ENCODE measurements at regions not wholly inside any gene's neighbourhood (a gene's known extent, or its start where the extent isn't known, plus 50 kb on each side); places are given as distances from the start of the nearest gene placed in this dataset.
A peak's percentile ranks its signal among the peaks of the same experiment; 100 is the strongest.

DNA sequence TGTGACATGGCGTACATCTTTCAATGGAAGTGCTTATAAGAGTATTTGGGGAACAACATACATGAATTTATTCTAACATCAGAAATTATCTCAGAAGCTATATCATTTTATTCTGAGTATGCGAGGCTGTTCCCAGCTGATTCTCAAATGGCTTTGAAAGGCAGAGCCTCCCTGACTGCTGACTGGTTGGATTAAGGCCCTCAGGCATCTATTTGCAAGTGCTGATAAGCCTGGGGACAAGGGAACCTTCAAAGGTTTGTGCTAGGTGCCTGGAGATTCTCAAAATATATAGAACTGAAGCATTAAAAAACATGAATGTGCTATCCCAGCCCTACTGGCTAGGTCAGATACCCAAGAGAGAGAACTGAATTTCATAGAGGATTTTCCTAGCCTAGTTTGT lies 235.1 kb downstream of the LURAP1L start:
- Histone ChIP-seq H4K20me1 (ENCODE audit: insufficient read depth) (no peaks in the 10 kb centered on the region), H3K27me3 (replicated peaks; ENCODE audit: insufficient read depth) (no peaks in the 10 kb centered on the region), H3K79me2 (ENCODE audit: insufficient read depth) (no peaks in the 10 kb centered on the region), H3K4me3 (no peak overlapping the region), H3K27ac (no peak overlapping the region), H3K4me1 (ENCODE audit: insufficient read depth) (peaks cover 10% of the 10 kb centered on the region), H3K9ac (no peak overlapping the region), H2AFZ (no peak overlapping the region), H3F3A (ENCODE audit: insufficient read depth) (0 out of 2 replicates have a peak, but pooled peaks cover 4% of the 10 kb centered on the region), H3K9me2 (ENCODE audit: insufficient read depth) (peaks cover 3% of the 10 kb centered on the region; the same call in 1 of the 2 replicates), H3K36me3 (ENCODE audit: low read depth) (no peaks in the 10 kb centered on the region), H3K4me2 (ENCODE audit: unreplicated experiment) (no peak overlapping the region), H3K9me3 (ENCODE audit: low read depth) (no peaks in the 10 kb centered on the region)
- in situ Hi-C loops (cut with MboI) = no loop called here
- no peak for DNase-seq
- 85 to 98% methylated on average over 2 of the region's 2 CpGs for WGBS, 2 experiments (ENCODE audit: low coverage in 1 of 2, low lambda C conversion rate in 2 of 2, missing lambda C conversion rate in 2 of 2)
- TF ChIP-seq EZH2 (IDR thresholded peaks at IDR 0.05; ENCODE audit: insufficient read depth, poor library complexity, severe bottlenecking) = no peak
- TF ChIP-seq EZH2phosphoT487 (IDR thresholded peaks at IDR 0.05; ENCODE audit: insufficient read depth, low read depth) = no peak

DNA sequence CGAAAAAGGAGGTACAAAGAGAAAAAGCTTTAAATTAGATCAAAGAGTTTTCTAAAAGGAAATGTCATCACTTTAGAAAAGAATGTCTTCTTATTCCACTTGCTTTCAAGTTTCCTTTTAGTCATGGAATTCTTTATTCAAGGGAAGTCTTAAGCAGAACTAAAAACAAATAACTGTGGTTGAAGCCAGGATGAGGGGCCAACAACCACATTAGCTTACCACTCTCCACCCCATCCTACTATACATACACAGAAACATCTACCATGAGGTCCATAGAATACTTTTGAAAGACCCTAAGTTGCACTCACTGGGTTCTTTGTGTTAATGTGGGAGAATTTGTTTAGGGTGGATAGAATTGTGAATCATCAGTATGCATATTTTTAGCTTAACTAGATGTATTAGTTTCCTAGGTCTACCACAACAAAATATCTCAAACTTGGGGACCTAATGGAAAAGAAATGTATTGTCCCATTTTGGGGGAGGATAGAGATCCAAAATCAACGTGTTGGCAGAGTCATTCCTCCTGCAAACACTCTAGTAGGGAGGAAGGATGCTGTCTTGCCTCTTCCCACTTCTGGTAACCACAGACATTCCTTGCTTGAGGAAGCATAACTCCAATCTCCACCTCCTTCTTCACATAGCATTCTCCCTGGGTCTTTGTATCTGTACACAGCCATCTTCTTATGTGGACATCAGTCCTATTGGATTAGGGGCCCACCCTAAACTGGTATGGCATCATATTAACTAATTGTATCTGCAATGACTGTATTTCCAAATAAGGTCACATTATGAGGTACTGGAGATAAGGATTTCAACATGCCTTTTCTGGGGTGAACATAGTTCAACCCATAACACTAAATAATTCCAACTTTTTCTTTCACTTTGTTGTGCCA lies 239.4 kb downstream of the LURAP1L start:
- Histone ChIP-seq H3K27me3 (replicated peaks; ENCODE audit: insufficient read depth) (no peaks in the 10 kb centered on the region), H3K27ac (peak overlapping the region; percentile 13; the same call in 1 of the 2 replicates), H3K36me3 (ENCODE audit: low read depth) (no peaks in the 10 kb centered on the region), H3K4me3 (no peak overlapping the region), H3K9me3 (ENCODE audit: low read depth) (no peaks in the 10 kb centered on the region), H2AFZ (peak overlapping the region; percentile 39; the same call in 1 of the 2 replicates), H3K79me2 (ENCODE audit: insufficient read depth) (no peaks in the 10 kb centered on the region), H3K9me2 (ENCODE audit: insufficient read depth) (peaks cover 3% of the 10 kb centered on the region; the same call in 1 of the 2 replicates), H3K4me1 (ENCODE audit: insufficient read depth) (peaks cover 10% of the 10 kb centered on the region), H3F3A (ENCODE audit: insufficient read depth) (0 out of 2 replicates have a peak, but pooled peaks cover 4% of the 10 kb centered on the region), H4K20me1 (ENCODE audit: insufficient read depth) (no peaks in the 10 kb centered on the region), H3K4me2 (ENCODE audit: unreplicated experiment) (no peak overlapping the region), H3K9ac (no peak overlapping the region)
- in situ Hi-C loops (cut with MboI) = no loop called here
- TF ChIP-seq EZH2 (IDR thresholded peaks at IDR 0.05; ENCODE audit: insufficient read depth, poor library complexity, severe bottlenecking) (no peak), EZH2phosphoT487 (IDR thresholded peaks at IDR 0.05; ENCODE audit: insufficient read depth, low read depth) (no peak)
- 15 to 26% methylated on average over 2 of the region's 2 CpGs for WGBS, 2 experiments (ENCODE audit: low coverage in 1 of 2, low lambda C conversion rate in 2 of 2, missing lambda C conversion rate in 2 of 2)
- peak; percentile 41 for DNase-seq

DNA sequence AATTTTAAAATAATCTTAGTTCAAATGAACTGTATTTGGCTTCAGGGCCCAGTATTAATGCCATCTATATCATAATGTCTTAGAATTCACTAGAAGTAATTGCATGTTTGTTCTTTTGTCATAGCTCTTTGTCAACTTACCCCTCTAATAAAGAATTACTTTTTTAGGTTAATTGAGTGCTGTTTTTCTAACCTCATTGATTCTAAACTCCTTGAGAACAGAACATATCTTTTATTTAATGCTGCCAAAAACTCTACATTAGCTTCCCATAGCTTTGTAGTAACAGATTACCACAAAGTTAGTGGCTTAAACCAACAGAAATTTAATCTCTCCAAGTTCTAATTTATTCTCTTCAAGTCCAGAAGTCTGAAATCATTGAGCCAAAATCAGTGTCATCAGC lies 242.4 kb downstream of the LURAP1L start:
- H3K79me2 ChIP-seq (ENCODE audit: insufficient read depth) = no peaks in the 10 kb centered on the region
- DNase-seq = no peak
- H3F3A ChIP-seq (ENCODE audit: insufficient read depth) = 0 out of 2 replicates have a peak, but pooled peaks cover 4% of the 10 kb centered on the region
- no peak overlapping the region for H3K27ac ChIP-seq
- H3K36me3 ChIP-seq (ENCODE audit: low read depth) = no peaks in the 10 kb centered on the region
- H4K20me1 ChIP-seq (ENCODE audit: insufficient read depth) = no peaks in the 10 kb centered on the region
- TF ChIP-seq EZH2 (IDR thresholded peaks at IDR 0.05; ENCODE audit: insufficient read depth, poor library complexity, severe bottlenecking) = no peak
- TF ChIP-seq EZH2phosphoT487 (IDR thresholded peaks at IDR 0.05; ENCODE audit: insufficient read depth, low read depth) = no peak
- no peak overlapping the region for H3K9ac ChIP-seq
- H3K27me3 ChIP-seq (replicated peaks; ENCODE audit: insufficient read depth) = no peaks in the 10 kb centered on the region
- peaks cover 10% of the 10 kb centered on the region for H3K4me1 ChIP-seq (ENCODE audit: insufficient read depth)
- H3K4me2 ChIP-seq (ENCODE audit: unreplicated experiment) = no peak overlapping the region
- H2AFZ ChIP-seq = no peak overlapping the region
- H3K4me3 ChIP-seq = no peak overlapping the region
- no peaks in the 10 kb centered on the region; the same call in 1 of the 2 replicates for H3K9me2 ChIP-seq (ENCODE audit: insufficient read depth)
- in situ Hi-C loops (cut with MboI) = no loop called here
- H3K9me3 ChIP-seq (ENCODE audit: low read depth) = no peaks in the 10 kb centered on the region

DNA sequence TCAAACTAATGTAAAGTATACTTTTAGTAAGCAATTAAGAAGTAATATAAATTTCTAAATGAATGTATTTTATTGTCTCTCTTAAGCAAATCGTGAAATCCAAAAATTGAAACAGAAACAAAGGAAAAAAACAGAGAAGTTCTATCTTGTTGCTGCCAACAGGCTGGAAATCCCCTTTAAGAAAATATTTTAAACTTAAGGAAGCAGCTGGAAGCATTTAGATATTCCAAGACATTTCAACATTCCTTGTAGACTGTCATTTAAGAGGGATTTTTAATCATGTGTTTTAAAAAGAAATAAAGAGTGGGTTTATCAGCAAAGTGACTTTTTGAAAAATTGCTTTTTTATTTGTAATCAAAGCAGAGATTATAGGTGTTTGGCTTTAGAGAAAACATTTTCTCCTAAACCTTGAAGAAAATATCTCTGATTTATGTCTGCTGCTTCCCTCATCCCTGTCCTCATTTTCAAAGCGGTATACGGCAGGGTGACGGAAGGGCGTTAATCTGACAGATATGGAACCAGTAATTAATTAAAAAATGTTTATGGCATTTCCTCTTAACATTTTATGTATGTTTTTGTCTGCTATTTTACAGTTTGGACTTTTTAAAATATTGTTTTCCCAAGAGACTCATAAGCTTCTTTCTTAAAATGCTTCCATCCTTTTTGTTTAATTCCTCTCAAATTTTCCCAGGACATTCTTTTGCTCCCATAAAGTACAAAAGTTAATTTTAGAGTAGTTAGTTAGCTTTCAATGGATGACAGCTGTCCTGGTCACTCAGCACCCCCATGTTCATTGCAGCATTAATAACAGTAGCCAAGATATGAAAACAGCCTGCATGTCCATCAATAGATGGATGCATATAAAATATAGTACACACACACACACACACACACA lies 245.6 kb downstream of the LURAP1L start:
- no peaks in the 10 kb centered on the region for H3K9me3 ChIP-seq (ENCODE audit: low read depth)
- no peak overlapping the region for H3K27ac ChIP-seq
- in situ Hi-C loops (cut with MboI) = no loop called here
- no peaks in the 10 kb centered on the region for H3K36me3 ChIP-seq (ENCODE audit: low read depth)
- no peaks in the 10 kb centered on the region for H3K9me2 ChIP-seq (ENCODE audit: insufficient read depth)
- H3K27me3 ChIP-seq (replicated peaks; ENCODE audit: insufficient read depth) = no peaks in the 10 kb centered on the region
- no peak overlapping the region for H3K9ac ChIP-seq
- no peak overlapping the region for H3K4me3 ChIP-seq
- no peaks in the 10 kb centered on the region for H3K79me2 ChIP-seq (ENCODE audit: insufficient read depth)
- no peak overlapping the region for H2AFZ ChIP-seq
- H3K4me2 ChIP-seq (ENCODE audit: unreplicated experiment) = no peak overlapping the region
- H4K20me1 ChIP-seq (ENCODE audit: insufficient read depth) = no peaks in the 10 kb centered on the region
- H3F3A ChIP-seq (ENCODE audit: insufficient read depth) = no peaks in the 10 kb centered on the region
- DNase-seq = no peak
- WGBS, 2 experiments (ENCODE audit: low coverage in 1 of 2, low lambda C conversion rate in 2 of 2, missing lambda C conversion rate in 2 of 2) = 37 to 48% methylated on average over 5 of the region's 5 CpGs
- TF ChIP-seq EZH2phosphoT487 (IDR thresholded peaks at IDR 0.05; ENCODE audit: insufficient read depth, low read depth) (no peak), EZH2 (IDR thresholded peaks at IDR 0.05; ENCODE audit: insufficient read depth, poor library complexity, severe bottlenecking) (no peak)
- no peaks in the 10 kb centered on the region for H3K4me1 ChIP-seq (ENCODE audit: insufficient read depth)
